Heart left ventricle (tissue), 16 donors: ENCODE measurements at regions not wholly inside any gene's neighbourhood (a gene's known extent, or its start where the extent isn't known, plus 50 kb on each side); places are given as distances from the start of the nearest gene placed in this dataset.

Experiments
- ATAC-seq, 4 donors: fragments of 200-7000 bp; cut with Tn5 transposase; one replicate each; pipeline ENCODE4 v1.9.1; 2020 to 2022; ENCODE audit warnings: moderate library complexity in 4 of 4, mild to moderate bottlenecking in 3 of 4, moderate number of reproducible peaks in 1 of 4
- DNase-seq, 5 donors: peaks; one replicate each; pipeline ENCODE4 v3.0.0-alpha.2; 2020
- H3K27ac ChIP-seq, 12 donors: fragments of 200-600 bp; sonication (generic) in 4 of 12; one replicate each; pipeline versions ENCODE4 v1.5.0 to v1.8.0; 2016 to 2022; ENCODE audit warnings: mild to moderate bottlenecking in 2 of 12
- H3K27me3 ChIP-seq, 9 donors: fragments of 200-600 bp; sonication (generic) in 2 of 9; one replicate each; pipeline versions ENCODE4 v1.5.1 to v1.8.0; 2016 to 2022; ENCODE audit warnings: mild to moderate bottlenecking in 3 of 9
- H3K36me3 ChIP-seq, 9 donors: fragments of 200-600 bp; sonication (generic) in 2 of 9; one replicate each; pipeline versions ENCODE4 v1.5.0 to v1.8.0; 2018 to 2022; ENCODE audit warnings: mild to moderate bottlenecking in 2 of 9
- H3K4me1 ChIP-seq, 12 donors: fragments of 200-600 bp; sonication (generic) in 4 of 12; one replicate each; pipeline versions ENCODE4 v1.5.0 to v1.8.0; 2016 to 2022; ENCODE audit warnings: mild to moderate bottlenecking in 3 of 12
- H3K4me3 ChIP-seq, 12 donors: fragments of 200-600 bp; sonication (generic) in 4 of 12; one replicate each; pipeline versions ENCODE4 v1.5.0 to v1.8.0; 2017 to 2022; ENCODE audit warnings: mild to moderate bottlenecking in 9 of 12, moderate library complexity in 4 of 12
- H3K9me3 ChIP-seq, 12 donors: fragments of 200-600 bp; sonication (generic) in 4 of 12; one replicate each; pipeline versions ENCODE4 v1.5.0 to v1.8.0; 2016 to 2022; ENCODE audit warnings: mild to moderate bottlenecking in 1 of 12
- POLR2A ChIP-seq, 2 donors: fragments of 450-650 bp; IDR thresholded peaks; one replicate each; pipeline ENCODE4 v1.6.1; 2017; ENCODE audit warnings: antibody characterized with exemption in 2 of 2, mild to moderate bottlenecking in 2 of 2, moderate library complexity in 2 of 2
- WGBS, 4 donors: extraction: QIAGEN DNeasy Blood & Tissue Kit in 2 of 4; methylation state at CpG; one replicate each; pipeline versions ENCODE4 v1.1.5 to v1.1.7; 2013 to 2018; 5-methylcytosine and 5-hydroxymethylcytosine counted together
- intact Hi-C, 10 donors: fragments of 100-400 bp; cut with DNase I; formaldehyde crosslinking; loops; one replicate each; pipeline versions ENCODE4 v1.11.1 to v1.14.2; 2022
- TF ChIP-seq, protein P1 (sequence below), 12 donors: fragments of 200-600 bp; sonication (generic) in 4 of 12; IDR thresholded peaks; one replicate each; pipeline versions ENCODE4 v1.5.0 to v1.8.0; 2018 to 2022; ENCODE audit warnings: antibody characterized with exemption in 12 of 12, mild to moderate bottlenecking in 5 of 12
- donor health status: ischemic (EF 13 %, LVEDD 7.1; RV severe dilation, severe dysfunction).
- donor health status: healthy with polysubstance abuse.
- donor health status: DM: no; HTN: yes; CAD: no.
- donor health status: DM: no; HTN: no; CAD: no.
- donor health status: ischemic (EF 25% LVEDD 6.9; RV normal size, moderate dysfunction).
- donor health status: ischemic (EF 25% LVEDD 5.7; RV mildly dilated, moderate dysfunction).
- donor health status: healthy.
- donor health status: DM: yes; HTN: yes; CAD: no.
- donor health status: ischemic (EF 35%, LVEDD 5.7; RV mildly dilated, moderate dysfunction).
- donor health status: nonischemic (EF 11% LVEDD 7.7; RV severe dilation, severe dysfunction).
- donor health status: DM: yes; HTN: yes; CAD: no.
- donor health status: PGD.
- donor health status: ischemic (EF 29% LVEDD 5.4; RV normal size, mild dysfunction).
- donor health status: nonischemic (EF 23%, LVEDD 6.1; RV moderate dilation, normal function).

DNA sequence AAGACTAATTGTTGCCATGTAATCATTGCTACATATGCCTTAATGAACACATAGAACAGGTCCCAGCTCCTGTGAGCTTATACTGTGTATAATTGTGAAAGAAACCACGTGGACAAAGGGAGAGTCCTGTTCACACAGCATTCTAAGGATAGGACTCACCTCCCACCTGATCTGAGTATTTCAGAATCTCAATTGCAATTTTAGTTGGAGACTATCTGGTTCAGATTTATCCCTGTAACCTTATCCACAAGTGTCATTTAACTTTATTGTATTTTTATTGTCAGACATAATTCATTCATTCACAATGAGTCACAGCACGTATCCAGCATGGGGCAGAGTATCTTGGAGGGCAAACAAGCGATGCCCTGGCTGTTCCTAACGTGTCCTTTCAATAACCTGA lies 448.3 kb downstream of the NTRK2 start:
- H3K9me3 ChIP-seq, result peaks cover 0 to 5% (median 0%) of the 10 kb centered on the region in 12 donors
- TF ChIP-seq, protein P1, sequence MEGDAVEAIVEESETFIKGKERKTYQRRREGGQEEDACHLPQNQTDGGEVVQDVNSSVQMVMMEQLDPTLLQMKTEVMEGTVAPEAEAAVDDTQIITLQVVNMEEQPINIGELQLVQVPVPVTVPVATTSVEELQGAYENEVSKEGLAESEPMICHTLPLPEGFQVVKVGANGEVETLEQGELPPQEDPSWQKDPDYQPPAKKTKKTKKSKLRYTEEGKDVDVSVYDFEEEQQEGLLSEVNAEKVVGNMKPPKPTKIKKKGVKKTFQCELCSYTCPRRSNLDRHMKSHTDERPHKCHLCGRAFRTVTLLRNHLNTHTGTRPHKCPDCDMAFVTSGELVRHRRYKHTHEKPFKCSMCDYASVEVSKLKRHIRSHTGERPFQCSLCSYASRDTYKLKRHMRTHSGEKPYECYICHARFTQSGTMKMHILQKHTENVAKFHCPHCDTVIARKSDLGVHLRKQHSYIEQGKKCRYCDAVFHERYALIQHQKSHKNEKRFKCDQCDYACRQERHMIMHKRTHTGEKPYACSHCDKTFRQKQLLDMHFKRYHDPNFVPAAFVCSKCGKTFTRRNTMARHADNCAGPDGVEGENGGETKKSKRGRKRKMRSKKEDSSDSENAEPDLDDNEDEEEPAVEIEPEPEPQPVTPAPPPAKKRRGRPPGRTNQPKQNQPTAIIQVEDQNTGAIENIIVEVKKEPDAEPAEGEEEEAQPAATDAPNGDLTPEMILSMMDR (IDR thresholded peaks at IDR 0.05), result no peak
- TF ChIP-seq POLR2A (IDR thresholded peaks at IDR 0.05), result no peak
- no peak overlapping the region for H3K4me3 ChIP-seq
- H3K27ac ChIP-seq, result no peak overlapping the region
- ATAC-seq (no peak), DNase-seq (no peak)
- 64 to 77% (median 70%) methylated on average over 4 of the region's 4 CpGs for WGBS, 4 donors
- H3K36me3 ChIP-seq, result no peaks in the 10 kb centered on the region
- no peaks in the 10 kb centered on the region for H3K4me1 ChIP-seq
- H3K27me3 ChIP-seq, result peaks cover 0 to 3% (median 0%) of the 10 kb centered on the region in 9 donors
- intact Hi-C loops, result loop anchor here in 1 of 10 donors (10.0 kb wide), 1 partner anchor 487 kb away; no protein-coding TSS in a partner anchor

GRCh38 chr9:85115473-85115872 lies 445.9 kb downstream of the NTRK2 start:
- intact Hi-C loops, result loop anchor here in 1 of 10 donors (10.0 kb wide), 1 partner anchor 489 kb away; no protein-coding TSS in a partner anchor
- TF ChIP-seq POLR2A (IDR thresholded peaks at IDR 0.05), result no peak
- TF ChIP-seq, protein P1 (IDR thresholded peaks at IDR 0.05), result no peak
- no peaks in the 10 kb centered on the region for H3K4me1 ChIP-seq
- H3K27ac ChIP-seq, result no peak overlapping the region
- H3K36me3 ChIP-seq, result no peaks in the 10 kb centered on the region
- no peaks in the 10 kb centered on the region for H3K27me3 ChIP-seq
- ATAC-seq (no peak), DNase-seq (no peak)
- no peak overlapping the region for H3K4me3 ChIP-seq
- 68 to 85% (median 83%) methylated on average over 2 of the region's 2 CpGs for WGBS, 4 donors
- no peaks in the 10 kb centered on the region for H3K9me3 ChIP-seq

DNA sequence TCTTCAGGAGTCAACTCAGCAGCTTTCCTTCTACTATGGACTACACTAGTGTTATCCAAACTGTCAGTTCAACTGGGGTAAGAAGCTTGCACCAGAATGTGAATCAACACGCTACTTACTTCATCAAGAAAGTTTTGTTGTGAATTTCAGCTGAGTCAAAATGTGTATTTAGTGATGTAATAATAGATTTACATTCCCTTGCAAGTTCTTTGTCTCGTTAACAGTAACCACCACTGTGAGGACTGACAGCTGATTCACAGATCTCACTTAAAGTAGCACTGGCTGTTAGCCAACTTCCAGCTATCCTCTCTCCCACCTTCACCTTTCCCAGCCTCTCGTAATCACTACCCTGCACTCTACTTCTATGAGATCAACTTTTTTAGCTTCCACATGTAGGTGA lies 445.3 kb downstream of the NTRK2 start:
- Histone ChIP-seq H3K36me3 (no peaks in the 10 kb centered on the region), H3K27me3 (no peaks in the 10 kb centered on the region), H3K27ac (no peak overlapping the region), H3K4me1 (no peaks in the 10 kb centered on the region), H3K4me3 (no peak overlapping the region), H3K9me3 (no peaks in the 10 kb centered on the region)
- intact Hi-C loops, result loop anchor here in 1 of 10 donors (10.0 kb wide), 1 partner anchor 490 kb away; no protein-coding TSS in a partner anchor
- no peak for TF ChIP-seq POLR2A (IDR thresholded peaks at IDR 0.05)
- TF ChIP-seq, protein P1 (IDR thresholded peaks at IDR 0.05), result no peak
- 72 to 79% (median 77%) methylated on average over 3 of the region's 3 CpGs for WGBS, 4 donors
- no peak for ATAC-seq
- DNase-seq, result no peak

DNA sequence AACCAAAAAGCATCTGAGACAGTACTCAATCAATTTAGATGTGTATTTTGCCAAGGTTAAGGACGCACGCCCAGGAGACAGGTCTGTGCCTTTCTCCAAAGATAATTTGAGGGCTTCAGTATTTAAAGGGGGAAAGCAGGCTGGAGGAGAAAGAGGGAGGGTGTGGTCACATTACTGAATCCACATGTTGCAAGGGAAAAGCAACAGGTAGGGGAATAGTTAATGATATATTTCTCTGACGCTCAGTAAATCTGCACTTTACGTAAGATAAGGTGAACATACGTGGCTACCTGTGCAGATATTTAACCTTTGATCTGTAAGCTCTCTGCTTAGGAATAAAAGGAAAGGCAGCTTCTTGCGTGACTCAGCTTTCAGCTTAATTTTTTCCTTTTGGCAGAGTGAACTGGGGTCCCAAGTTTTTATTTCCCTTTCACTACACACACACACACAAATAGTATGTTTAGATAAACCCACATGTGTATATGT lies 443.4 kb downstream of the NTRK2 start:
- H3K4me1 ChIP-seq, result no peaks in the 10 kb centered on the region
- DNase-seq, result no peak
- H3K27me3 ChIP-seq, result no peaks in the 10 kb centered on the region
- WGBS, 4 donors, result 86 to 92% (median 90%) methylated on average over 6 of the region's 6 CpGs
- no peaks in the 10 kb centered on the region for H3K36me3 ChIP-seq
- TF ChIP-seq, protein P1 (IDR thresholded peaks at IDR 0.05), result no peak
- TF ChIP-seq POLR2A (IDR thresholded peaks at IDR 0.05), result no peak
- no peak for ATAC-seq
- intact Hi-C loops, result loop anchor here in 1 of 10 donors (10.0 kb wide), 1 partner anchor 492 kb away; no protein-coding TSS in a partner anchor
- no peaks in the 10 kb centered on the region for H3K9me3 ChIP-seq
- H3K4me3 ChIP-seq, result no peak overlapping the region
- no peak overlapping the region for H3K27ac ChIP-seq
